ENCODE measurements at regions not wholly inside any gene's neighbourhood (a gene's known extent, or its start where the extent isn't known, plus 50 kb on each side); places are given as distances from the start of the nearest gene placed in this dataset.
"Not testable (repeated sequence)": the region's sequence is repeated elsewhere in the genome, so short reads cannot be mapped to it uniquely, and the experiment has no call there.

GRCh38 chr5:160496784-160497183 lies 75.1 kb downstream of the PTTG1 start:
- Mint-ChIP-seq H3K27me3 (ENCODE audit: insufficient read depth, unreplicated experiment) (peaks cover 24% of the 10 kb centered on the region), H3K27ac (ENCODE audit: low read depth, unreplicated experiment) (no peak overlapping the region), H3K4me3 (ENCODE audit: unreplicated experiment) (no peak overlapping the region), H3K9me3 (ENCODE audit: unreplicated experiment) (no peaks in the 10 kb centered on the region), H3K4me1 (ENCODE audit: insufficient read depth, unreplicated experiment) (no peaks in the 10 kb centered on the region), H3K36me3 (ENCODE audit: insufficient read depth, unreplicated experiment) (no peaks in the 10 kb centered on the region)
- ChIA-PET POLR2A (no interaction called here), CTCF (interaction anchor here (0.6 kb wide), 1 partner anchor 181 kb away, joined by 3 read pairs; no protein-coding TSS in a partner anchor)
- BruUV-seq (replicated peaks), result no TSS peak
- no peak for DNase-seq (ENCODE audit: unreplicated experiment)
- TF ChIP-seq, protein P1, sequence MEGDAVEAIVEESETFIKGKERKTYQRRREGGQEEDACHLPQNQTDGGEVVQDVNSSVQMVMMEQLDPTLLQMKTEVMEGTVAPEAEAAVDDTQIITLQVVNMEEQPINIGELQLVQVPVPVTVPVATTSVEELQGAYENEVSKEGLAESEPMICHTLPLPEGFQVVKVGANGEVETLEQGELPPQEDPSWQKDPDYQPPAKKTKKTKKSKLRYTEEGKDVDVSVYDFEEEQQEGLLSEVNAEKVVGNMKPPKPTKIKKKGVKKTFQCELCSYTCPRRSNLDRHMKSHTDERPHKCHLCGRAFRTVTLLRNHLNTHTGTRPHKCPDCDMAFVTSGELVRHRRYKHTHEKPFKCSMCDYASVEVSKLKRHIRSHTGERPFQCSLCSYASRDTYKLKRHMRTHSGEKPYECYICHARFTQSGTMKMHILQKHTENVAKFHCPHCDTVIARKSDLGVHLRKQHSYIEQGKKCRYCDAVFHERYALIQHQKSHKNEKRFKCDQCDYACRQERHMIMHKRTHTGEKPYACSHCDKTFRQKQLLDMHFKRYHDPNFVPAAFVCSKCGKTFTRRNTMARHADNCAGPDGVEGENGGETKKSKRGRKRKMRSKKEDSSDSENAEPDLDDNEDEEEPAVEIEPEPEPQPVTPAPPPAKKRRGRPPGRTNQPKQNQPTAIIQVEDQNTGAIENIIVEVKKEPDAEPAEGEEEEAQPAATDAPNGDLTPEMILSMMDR (IDR thresholded peaks at IDR 0.05; ENCODE audit: unreplicated experiment), result no peak
- intact Hi-C loops (cut with micrococcal nuclease), result no loop called here

DNA sequence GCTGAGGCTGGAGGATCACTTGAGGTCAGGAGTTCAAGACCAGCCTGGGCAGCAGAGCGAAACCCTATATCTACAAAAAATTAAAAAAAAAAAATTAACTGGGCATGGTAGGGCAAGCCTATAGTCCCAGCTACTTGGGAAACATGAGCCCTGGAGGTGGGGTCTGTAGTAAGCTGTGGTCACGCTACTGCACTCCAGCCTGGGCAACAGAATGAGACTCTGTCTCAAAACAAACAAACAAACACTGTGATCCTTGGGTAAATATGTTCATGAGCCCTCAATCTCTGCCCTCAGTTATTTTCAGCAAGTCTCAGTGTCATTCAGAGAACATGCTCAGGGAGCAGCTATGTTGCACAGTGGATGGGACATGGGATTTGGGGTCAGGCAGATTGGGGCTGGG lies 76.2 kb downstream of the PTTG1 start:
- Mint-ChIP-seq H3K4me3 (ENCODE audit: unreplicated experiment) (no peak overlapping the region), H3K36me3 (ENCODE audit: insufficient read depth, unreplicated experiment) (no peaks in the 10 kb centered on the region), H3K9me3 (ENCODE audit: unreplicated experiment) (no peaks in the 10 kb centered on the region), H3K4me1 (ENCODE audit: insufficient read depth, unreplicated experiment) (no peaks in the 10 kb centered on the region), H3K27me3 (ENCODE audit: insufficient read depth, unreplicated experiment) (peaks cover 24% of the 10 kb centered on the region), H3K27ac (ENCODE audit: low read depth, unreplicated experiment) (no peak overlapping the region)
- TF ChIP-seq, protein P1 (IDR thresholded peaks at IDR 0.05; ENCODE audit: unreplicated experiment), result no peak
- CTCF ChIA-PET, result interaction anchor here (0.6 to 2.6 kb wide), 4 partner anchors 10 to 58 kb away, joined by 3 to 15 read pairs (median 6); no protein-coding TSS in a partner anchor
- POLR2A ChIA-PET, result no interaction called here
- no TSS peak for BruUV-seq (replicated peaks)
- intact Hi-C loops (cut with micrococcal nuclease), result no loop called here
- DNase-seq (ENCODE audit: unreplicated experiment), result no peak

DNA sequence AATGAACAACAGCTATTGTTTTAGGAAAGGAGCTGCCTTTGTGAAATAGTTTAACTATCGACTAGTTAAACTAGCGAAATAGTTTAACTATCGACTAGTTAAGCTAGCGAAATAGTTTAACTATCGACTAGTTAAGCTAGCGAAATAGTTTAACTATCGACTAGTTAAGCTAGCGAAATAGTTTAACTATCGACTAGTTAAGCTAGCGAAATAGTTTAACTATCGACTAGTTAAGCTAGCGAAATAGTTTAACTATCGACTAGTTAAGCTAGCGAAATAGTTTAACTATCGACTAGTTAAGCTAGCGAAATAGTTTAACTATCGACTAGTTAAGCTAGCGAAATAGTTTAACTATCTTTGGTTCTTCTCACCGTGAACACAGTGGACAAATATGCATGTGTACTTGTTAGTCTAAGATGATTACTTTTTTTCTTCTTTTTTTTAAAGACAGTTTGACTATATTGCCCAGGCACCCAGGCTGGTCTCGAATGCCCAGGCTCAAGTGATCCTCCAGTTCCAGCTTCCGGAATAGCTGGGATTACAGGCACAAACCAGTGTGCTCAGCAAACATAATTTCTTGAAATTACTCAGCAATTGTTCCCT lies 76.9 kb downstream of the PTTG1 start:
- POLR2A ChIA-PET; H3K9me3 Mint-ChIP-seq (ENCODE audit: unreplicated experiment); H3K4me1 Mint-ChIP-seq (ENCODE audit: insufficient read depth, unreplicated experiment); BruUV-seq (replicated peaks); intact Hi-C loops (cut with micrococcal nuclease); H3K27ac Mint-ChIP-seq (ENCODE audit: low read depth, unreplicated experiment); H3K36me3 Mint-ChIP-seq (ENCODE audit: insufficient read depth, unreplicated experiment); DNase-seq (ENCODE audit: unreplicated experiment); H3K4me3 Mint-ChIP-seq (ENCODE audit: unreplicated experiment): not testable (repeated sequence)
- CTCF ChIA-PET, result interaction anchor here (0.6 to 2.6 kb wide), 6 partner anchors 9 to 1307 kb away, joined by 3 to 15 read pairs (median 4); no protein-coding TSS in a partner anchor
- H3K27me3 Mint-ChIP-seq (ENCODE audit: insufficient read depth, unreplicated experiment), result peaks cover 24% of the 10 kb centered on the region

DNA sequence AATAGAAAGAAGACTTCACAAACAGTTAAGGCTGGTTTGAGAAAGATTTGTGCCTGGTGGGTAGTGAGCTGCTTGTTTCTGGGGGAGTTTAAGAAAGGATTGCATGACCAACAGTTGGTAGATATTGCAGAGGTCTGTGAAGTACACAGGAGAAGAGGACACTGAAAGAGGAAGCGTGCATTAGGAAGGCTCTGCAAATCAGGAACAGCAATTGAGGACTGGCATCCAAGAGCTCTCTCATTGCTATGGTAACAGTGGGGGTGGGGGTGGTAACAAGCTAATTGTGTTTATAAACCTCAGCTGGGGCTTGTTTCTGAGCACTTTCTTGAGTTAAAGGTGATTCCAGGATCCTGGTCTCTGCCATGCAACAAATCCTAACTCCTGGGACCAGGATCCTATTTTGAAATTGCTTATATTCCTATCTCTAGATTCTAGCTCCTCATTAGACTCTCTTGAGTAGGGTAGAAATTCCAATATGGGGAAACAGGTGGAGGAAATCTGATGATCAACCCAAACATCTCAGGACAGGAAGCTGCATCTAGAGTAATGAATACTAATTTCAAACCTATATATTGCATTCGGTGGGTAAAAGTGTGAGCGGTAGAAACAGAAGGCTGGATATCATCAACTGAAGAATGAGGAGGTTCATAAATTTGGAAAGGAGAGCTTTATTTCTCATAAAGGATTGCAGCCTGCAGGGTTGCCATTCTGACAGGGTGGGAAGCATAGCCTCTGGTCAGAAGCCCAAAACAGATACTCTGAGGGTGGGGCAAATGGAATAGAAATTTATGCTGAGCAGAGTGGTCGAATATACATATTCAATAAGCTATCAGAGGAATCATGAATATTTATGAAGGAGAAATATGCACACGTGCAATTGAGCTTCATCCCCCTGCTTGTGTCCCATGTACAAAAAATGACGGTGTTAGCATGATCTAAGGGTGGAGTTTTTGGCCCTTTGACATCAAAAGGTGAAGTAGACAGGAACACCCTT lies 79.4 kb downstream of the PTTG1 start:
- BruUV-seq (replicated peaks), result no TSS peak
- DNase-seq (ENCODE audit: unreplicated experiment), result no peak
- no peak overlapping the region for H3K4me3 Mint-ChIP-seq (ENCODE audit: unreplicated experiment)
- ChIA-PET POLR2A (interaction anchor here (0.5 to 0.7 kb wide), 2 partner anchors 294 to 602 kb away, joined by 3 read pairs; no protein-coding TSS in a partner anchor), CTCF (interaction anchor here (0.5 to 2.2 kb wide), 12 partner anchors 9 to 1466 kb away, joined by 3 to 9 read pairs (median 4); no protein-coding TSS in a partner anchor)
- H3K9me3 Mint-ChIP-seq (ENCODE audit: unreplicated experiment), result no peaks in the 10 kb centered on the region
- H3K27me3 Mint-ChIP-seq (ENCODE audit: insufficient read depth, unreplicated experiment), result peaks cover 11% of the 10 kb centered on the region
- intact Hi-C loops (cut with micrococcal nuclease), result loop anchor here (10.0 kb wide), 1 partner anchor 184 kb away; no protein-coding TSS in a partner anchor
- H3K4me1 Mint-ChIP-seq (ENCODE audit: insufficient read depth, unreplicated experiment), result no peaks in the 10 kb centered on the region
- H3K27ac Mint-ChIP-seq (ENCODE audit: low read depth, unreplicated experiment), result no peak overlapping the region
- H3K36me3 Mint-ChIP-seq (ENCODE audit: insufficient read depth, unreplicated experiment), result no peaks in the 10 kb centered on the region
- TF ChIP-seq, protein P1 (IDR thresholded peaks at IDR 0.05; ENCODE audit: unreplicated experiment), result no peak
